ENCODE measurements at regions not wholly inside any gene's neighbourhood (a gene's known extent, or its start where the extent isn't known, plus 50 kb on each side); places are given as distances from the start of the nearest gene placed in this dataset.

DNA sequence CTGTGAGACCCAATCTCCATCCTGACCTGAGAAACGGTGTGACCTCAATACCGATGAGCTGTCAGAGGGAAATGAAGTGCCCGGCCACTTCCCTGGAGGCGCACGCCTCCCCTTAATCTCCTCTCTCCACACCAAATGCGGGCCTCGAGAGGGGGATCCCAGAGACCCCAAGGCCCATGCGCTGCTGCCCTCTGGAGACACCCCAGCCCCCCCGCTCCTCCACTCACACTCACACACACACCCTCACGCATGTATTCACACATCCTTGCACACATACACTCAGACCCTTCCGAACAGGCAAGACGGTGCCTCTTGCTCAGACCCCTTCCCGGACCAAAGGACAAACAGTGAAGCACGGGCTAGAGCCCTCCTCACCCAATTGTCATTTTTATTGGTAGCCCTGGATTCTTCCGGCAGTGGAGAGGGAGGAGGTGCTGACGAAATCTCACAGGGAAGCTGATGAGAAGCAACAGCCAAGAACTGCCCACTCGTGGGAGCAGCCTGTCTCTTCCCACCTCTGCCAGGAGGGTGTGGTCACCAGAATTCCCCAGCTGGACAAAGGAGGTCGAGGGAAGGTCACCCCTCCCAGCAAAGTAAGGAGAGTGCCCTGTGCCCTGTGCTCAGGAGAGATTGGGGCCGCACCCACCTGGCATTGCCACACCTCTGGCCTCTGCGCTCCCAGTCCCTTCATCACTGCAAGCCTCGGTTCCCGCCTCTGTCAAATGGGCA, 136.0 kb upstream of the TNRC6C start:
- TF ChIP-seq, protein P1, sequence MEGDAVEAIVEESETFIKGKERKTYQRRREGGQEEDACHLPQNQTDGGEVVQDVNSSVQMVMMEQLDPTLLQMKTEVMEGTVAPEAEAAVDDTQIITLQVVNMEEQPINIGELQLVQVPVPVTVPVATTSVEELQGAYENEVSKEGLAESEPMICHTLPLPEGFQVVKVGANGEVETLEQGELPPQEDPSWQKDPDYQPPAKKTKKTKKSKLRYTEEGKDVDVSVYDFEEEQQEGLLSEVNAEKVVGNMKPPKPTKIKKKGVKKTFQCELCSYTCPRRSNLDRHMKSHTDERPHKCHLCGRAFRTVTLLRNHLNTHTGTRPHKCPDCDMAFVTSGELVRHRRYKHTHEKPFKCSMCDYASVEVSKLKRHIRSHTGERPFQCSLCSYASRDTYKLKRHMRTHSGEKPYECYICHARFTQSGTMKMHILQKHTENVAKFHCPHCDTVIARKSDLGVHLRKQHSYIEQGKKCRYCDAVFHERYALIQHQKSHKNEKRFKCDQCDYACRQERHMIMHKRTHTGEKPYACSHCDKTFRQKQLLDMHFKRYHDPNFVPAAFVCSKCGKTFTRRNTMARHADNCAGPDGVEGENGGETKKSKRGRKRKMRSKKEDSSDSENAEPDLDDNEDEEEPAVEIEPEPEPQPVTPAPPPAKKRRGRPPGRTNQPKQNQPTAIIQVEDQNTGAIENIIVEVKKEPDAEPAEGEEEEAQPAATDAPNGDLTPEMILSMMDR (IDR thresholded peaks at IDR 0.05) = no peak
- peak; percentile 72 for DNase-seq (ENCODE audit: low spot score)

DNA sequence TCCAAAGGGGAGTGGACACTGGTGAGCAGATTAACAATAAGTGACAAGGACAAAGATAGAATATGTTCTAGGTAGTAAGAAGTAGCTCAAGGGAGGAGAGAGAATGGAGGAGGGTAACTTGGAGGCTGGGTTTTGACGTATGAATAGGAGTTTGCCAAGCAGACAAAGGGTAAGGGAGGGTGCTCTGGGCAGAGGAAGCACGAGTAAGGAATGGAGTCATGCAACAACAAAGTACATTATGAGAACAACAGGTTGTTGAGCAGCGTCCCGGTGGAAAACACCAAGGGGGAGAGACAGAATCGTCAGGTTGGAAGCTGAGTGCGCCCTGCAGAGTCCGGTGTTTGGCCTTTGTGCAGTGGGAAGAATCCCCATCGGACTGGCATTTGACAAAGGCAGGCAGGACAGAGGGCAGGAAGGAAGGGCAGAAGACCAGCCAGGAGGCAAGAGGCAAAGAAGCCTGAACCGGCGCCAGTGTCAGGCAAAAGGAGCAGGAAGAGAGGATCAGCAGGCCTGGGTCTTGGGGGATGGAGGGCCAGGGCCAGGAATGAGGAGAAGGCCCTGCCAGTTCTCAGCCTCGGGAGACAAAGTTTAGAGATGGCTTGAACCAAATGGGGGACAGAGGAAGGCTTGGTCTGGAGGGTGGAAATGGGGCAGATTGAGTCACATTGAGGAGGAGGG, 134.3 kb upstream of the TNRC6C start:
- H3K36me3 ChIP-seq = no peaks in the 10 kb centered on the region
- no peak overlapping the region for H3K4me3 ChIP-seq
- peaks cover 0 to 31% of the 10 kb centered on the region in 2 donors for H3K4me1 ChIP-seq
- no peak overlapping the region for H3K27ac ChIP-seq
- DNase-seq (ENCODE audit: low spot score) = no peak
- TF ChIP-seq, protein P1 (IDR thresholded peaks at IDR 0.05) = no peak
- no peaks in the 10 kb centered on the region for H3K27me3 ChIP-seq
- no peaks in the 10 kb centered on the region for H3K9me3 ChIP-seq

More for the DNA sequence above, 136.0 kb upstream of the TNRC6C start:
- H3K4me1 ChIP-seq = peaks cover 0 to 18% of the 10 kb centered on the region in 2 donors
- H3K27ac ChIP-seq = peak overlapping the region; percentile 26 to 39
- no peaks in the 10 kb centered on the region for H3K9me3 ChIP-seq
- H3K27me3 ChIP-seq = no peaks in the 10 kb centered on the region
- H3K4me3 ChIP-seq = no peak overlapping the region
- no peaks in the 10 kb centered on the region for H3K36me3 ChIP-seq

DNA sequence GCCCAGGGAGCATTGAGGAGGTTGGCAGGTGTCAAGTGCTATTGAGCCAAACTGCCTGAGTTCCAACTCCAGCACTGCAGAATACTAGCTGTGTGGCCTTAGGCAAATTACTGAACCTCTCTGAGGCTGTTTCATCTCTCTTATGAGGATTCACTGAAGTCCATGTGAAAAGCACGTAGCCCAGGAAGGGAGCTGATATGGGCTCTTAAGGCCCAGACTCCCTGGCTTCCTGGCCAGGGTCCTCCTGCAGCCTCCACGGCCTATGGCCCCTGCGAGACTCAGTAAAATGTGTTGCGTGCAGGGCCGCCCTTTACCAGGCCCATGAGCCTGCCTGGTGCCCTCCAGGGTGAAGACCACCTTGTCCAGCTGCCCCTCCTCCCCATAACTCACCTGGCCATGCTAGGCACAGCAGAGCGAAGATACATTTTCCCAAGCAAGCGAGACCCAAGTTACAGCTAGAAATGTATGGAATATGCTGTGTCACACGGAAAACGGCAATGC, 133.7 kb upstream of the TNRC6C start:
- TF ChIP-seq, protein P1 (IDR thresholded peaks at IDR 0.05) = no peak
- no peak for DNase-seq (ENCODE audit: low spot score)
- Histone ChIP-seq H3K27me3 (no peaks in the 10 kb centered on the region), H3K36me3 (no peaks in the 10 kb centered on the region), H3K4me3 (no peak overlapping the region), H3K9me3 (no peaks in the 10 kb centered on the region), H3K4me1 (peaks cover 0 to 37% of the 10 kb centered on the region in 2 donors), H3K27ac (no peak overlapping the region)

DNA sequence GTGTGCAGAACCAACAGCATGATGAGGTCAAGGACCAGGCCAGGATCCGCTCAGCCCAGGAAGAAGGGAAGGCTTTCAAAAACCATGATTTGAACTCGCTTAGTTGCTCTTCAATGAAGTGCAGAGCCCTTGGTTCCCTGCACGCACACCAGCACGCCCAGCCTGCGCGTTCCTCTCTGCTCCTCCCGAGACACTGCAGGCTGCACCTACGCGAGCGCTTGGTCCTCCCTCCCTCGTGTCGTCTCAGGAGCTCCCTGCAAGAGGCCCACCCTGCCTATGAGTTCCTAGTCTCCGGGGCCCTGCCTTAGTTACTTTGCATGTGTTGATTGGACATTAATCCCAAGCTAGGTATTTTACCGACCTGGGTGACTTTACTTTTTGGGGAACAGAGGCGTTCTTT, 132.9 kb upstream of the TNRC6C start:
- no peaks in the 10 kb centered on the region for H3K36me3 ChIP-seq
- no peaks in the 10 kb centered on the region for H3K27me3 ChIP-seq
- no peak overlapping the region for H3K4me3 ChIP-seq
- TF ChIP-seq, protein P1 (IDR thresholded peaks at IDR 0.05) = no peak
- no peak overlapping the region for H3K27ac ChIP-seq
- no peaks in the 10 kb centered on the region for H3K9me3 ChIP-seq
- H3K4me1 ChIP-seq = peaks cover 0 to 45% of the 10 kb centered on the region in 2 donors
- no peak for DNase-seq (ENCODE audit: low spot score)

DNA sequence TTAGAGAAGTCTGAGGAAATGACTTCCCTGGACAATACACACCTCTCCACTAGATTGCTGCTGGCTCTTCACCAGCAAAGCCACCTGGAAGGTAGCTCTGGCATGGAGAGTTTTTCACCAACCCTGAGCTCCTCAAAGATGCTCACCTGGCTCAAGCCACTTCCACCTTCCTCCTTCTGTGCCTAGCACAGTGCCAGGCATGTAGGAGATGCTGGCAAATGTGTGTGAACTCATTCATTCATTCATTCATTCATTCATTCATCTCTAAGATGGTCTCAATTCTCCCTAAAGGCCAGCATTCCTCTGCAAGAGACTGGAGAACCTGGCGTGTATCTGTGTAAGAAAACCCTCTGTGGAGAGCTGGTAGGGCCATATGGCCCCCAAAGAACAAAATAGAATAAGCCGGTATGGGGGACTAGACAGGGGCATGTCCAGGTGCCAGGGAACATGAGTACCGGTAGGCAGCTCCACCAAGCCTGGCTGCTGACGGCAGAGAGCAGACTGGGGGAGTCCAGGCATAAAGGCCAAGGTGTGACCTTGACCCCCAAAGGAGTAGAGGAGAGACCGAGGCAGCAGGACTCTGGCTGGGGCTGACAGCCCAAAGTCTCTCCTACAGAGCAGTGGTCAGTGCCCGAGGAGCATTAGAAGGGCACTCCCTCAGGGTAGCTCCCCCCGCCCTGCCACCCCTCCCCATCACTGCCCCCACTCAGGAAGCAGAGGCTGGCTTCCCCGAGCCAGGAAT, 132.2 kb upstream of the TNRC6C start:
- Histone ChIP-seq H3K27me3 (no peaks in the 10 kb centered on the region), H3K27ac (no peak overlapping the region), H3K4me3 (no peak overlapping the region), H3K9me3 (no peaks in the 10 kb centered on the region), H3K4me1 (peaks cover 0 to 51% of the 10 kb centered on the region in 2 donors), H3K36me3 (no peaks in the 10 kb centered on the region)
- TF ChIP-seq, protein P1 (IDR thresholded peaks at IDR 0.05) = no peak
- DNase-seq (ENCODE audit: low spot score) = no peak

Data from right atrium auricular region (tissue), 2 donors.